ENCODE measurements at regions not wholly inside any gene's neighbourhood (a gene's known extent, or its start where the extent isn't known, plus 50 kb on each side); places are given as distances from the start of the nearest gene placed in this dataset.
A peak's percentile ranks its signal among the peaks of the same experiment; 100 is the strongest.
"Not testable (repeated sequence)": the region's sequence is repeated elsewhere in the genome, so short reads cannot be mapped to it uniquely, and the experiment has no call there.

DNA sequence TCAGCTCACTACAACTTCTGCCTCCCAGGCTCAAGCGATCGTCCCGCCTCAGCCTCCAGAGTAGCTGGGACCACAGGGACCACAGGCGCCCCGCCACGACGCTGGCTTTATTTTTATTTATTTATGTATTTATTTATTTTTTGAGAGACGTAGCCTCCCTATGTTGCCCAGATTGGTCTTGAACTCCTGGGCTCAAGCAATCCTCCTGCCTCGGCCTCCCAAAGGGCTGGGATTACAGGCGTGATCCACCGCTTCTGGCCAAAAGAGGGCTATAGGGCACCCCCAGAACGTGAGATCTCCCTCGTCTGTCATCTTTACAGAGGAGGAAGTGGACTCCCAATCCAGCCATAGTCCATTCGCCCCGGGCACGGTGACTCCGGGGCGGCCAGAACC lies 125.1 kb upstream of the PTPN20 start:
- peak overlapping the region; percentile 92 for H3K4me2 ChIP-seq (ENCODE audit: insufficient read depth, low read length)
- TF ChIP-seq, protein P1, sequence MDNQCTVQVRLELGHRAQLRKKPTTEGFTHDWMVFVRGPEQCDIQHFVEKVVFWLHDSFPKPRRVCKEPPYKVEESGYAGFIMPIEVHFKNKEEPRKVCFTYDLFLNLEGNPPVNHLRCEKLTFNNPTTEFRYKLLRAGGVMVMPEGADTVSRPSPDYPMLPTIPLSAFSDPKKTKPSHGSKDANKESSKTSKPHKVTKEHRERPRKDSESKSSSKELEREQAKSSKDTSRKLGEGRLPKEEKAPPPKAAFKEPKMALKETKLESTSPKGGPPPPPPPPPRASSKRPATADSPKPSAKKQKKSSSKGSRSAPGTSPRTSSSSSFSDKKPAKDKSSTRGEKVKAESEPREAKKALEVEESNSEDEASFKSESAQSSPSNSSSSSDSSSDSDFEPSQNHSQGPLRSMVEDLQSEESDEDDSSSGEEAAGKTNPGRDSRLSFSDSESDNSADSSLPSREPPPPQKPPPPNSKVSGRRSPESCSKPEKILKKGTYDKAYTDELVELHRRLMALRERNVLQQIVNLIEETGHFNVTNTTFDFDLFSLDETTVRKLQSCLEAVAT (IDR thresholded peaks at IDR 0.05) = peak in 1 of 2 experiments; percentile 50; a peak in 1 of 4 replicates
- TF ChIP-seq TEAD1 (CRISPR knock-in tag; IDR thresholded peaks at IDR 0.05) (0 out of 4 replicates have a peak, but pooled peaks of 1 of the 2 experiments have one; percentile 1), SAP30 (IDR thresholded peaks at IDR 0.05; ENCODE audit: borderline replicate concordance, insufficient read depth, low read depth, low read length, poor library complexity, severe bottlenecking) (peak; percentile 1), HDGF (IDR thresholded peaks at IDR 0.05) (0 out of 2 replicates have a peak, but pooled peaks have one; percentile 34)

More for the DNA sequence above, 125.1 kb upstream of the PTPN20 start:
- Histone ChIP-seq H3K4me3 (peak overlapping the region; percentile 63), H2AFZ (ENCODE audit: low read depth, low read length) (peak overlapping the region; percentile 76), H3K27ac (ENCODE audit: extremely low read depth, low read depth, low read length) (peak overlapping the region; percentile 78; the same call in 1 of the 3 replicates), H3K9ac (ENCODE audit: insufficient read depth in 1 of 2, low read depth in 2 of 2, low read length in 2 of 2) (peak overlapping the region; percentile 80 to 85; a peak in 2 of 4 replicates)
- H3K9me3 ChIP-seq (replicated peaks; ENCODE audit: control insufficient read depth, insufficient read depth, low read depth, low read length); CTCF ChIA-PET (ENCODE audit: low intra/inter-chr PET ratio); POLR2A ChIA-PET; H3K79me2 ChIP-seq (ENCODE audit: control insufficient read depth, insufficient read depth, low read length); H3K36me3 ChIP-seq (ENCODE audit: control insufficient read depth, insufficient read depth, low read length); intact Hi-C loops (cut with micrococcal nuclease); H3K4me1 ChIP-seq (replicated peaks in 1 of 2; ENCODE audit: control insufficient read depth in 2 of 2, insufficient read depth in 2 of 2, low read length in 2 of 2); H3K9me1 ChIP-seq (ENCODE audit: control insufficient read depth, insufficient read depth, low read length); FAIRE-seq; H3K27me3 ChIP-seq (ENCODE audit: control insufficient read depth in 2 of 2, insufficient read depth in 2 of 2, low read length in 2 of 2); H4K20me1 ChIP-seq (replicated peaks; ENCODE audit: control insufficient read depth, insufficient read depth, low read length): not testable (repeated sequence)
- DNase-seq (ENCODE audit: extremely low read depth in 1 of 4, low spot score in 3 of 4) (peak in 1 of 4 experiments; percentile 4), ATAC-seq (peak; percentile 9; the same call in 2 of the 3 replicates)
- TSS peak; percentile 94 for BruUV-seq (replicated peaks)
- in situ Hi-C loops (cut with MboI) = loop anchor here (5.0 to 25.0 kb wide), 2 partner anchors 124 to 766 kb away; no protein-coding TSS in a partner anchor
- 50% methylated on average over 13 of the region's 18 CpGs for WGBS (ENCODE audit: insufficient coverage, low coverage, missing lambda C conversion rate)
